Endothelial cell of umbilical vein (primary cell): ENCODE measurements at regions not wholly inside any gene's neighbourhood (a gene's known extent, or its start where the extent isn't known, plus 50 kb on each side); places are given as distances from the start of the nearest gene placed in this dataset.

Experiments used
- BruUV-seq: library from RNA; stranded (reverse); fragments of 400-500 nt; replicated peaks from 2 replicates; lab custom pipeline; 2021; lab: Mats Ljungman, UMichigan
- CTCF ChIA-PET: fragments of 300-600, 350-600 bp; sonication (Branson Sonifier 250); formaldehyde crosslinking; loops from one replicate; lab custom pipeline; 2021; ENCODE audit warnings: antibody characterized with exemption, inconsistent platforms; lab: Charles Lee
- POLR2A ChIA-PET: fragments of 300-600, 350-600 bp; sonication (Branson Sonifier 250); formaldehyde crosslinking; loops from one replicate; lab custom pipeline; 2021; ENCODE audit warnings: antibody characterized with exemption, inconsistent platforms; lab: Charles Lee
- DNase-seq: peaks from one replicate; pipeline ENCODE4 v3.0.0-alpha.2; 2011; ENCODE audit warnings: low read depth, low spot score
- FAIRE-seq: peaks from 2 replicates; lab custom pipeline; 2011; peaks lifted over from hg19 to GRCh38; lab: Jason Lieb, UNC
- H2AFZ ChIP-seq: 2 replicates; pipeline ENCODE4 v1.6.0; 2012; ENCODE audit warnings: low read depth, low read length, control low read depth, inconsistent platforms
- H3K27ac ChIP-seq: 2 replicates; pipeline ENCODE4 v1.5.1; 2011; ENCODE audit warnings: low read depth, mild to moderate bottlenecking, control low read depth, low read length, moderate library complexity; ENCODE audit not compliant: insufficient read depth
- H3K27me3 ChIP-seq, 2 experiments: 2 replicates each; pipeline versions ENCODE4 v1.6.0 to v1.6.1; 2011; ENCODE audit warnings: low read length in 2 of 2, mixed read lengths in 1 of 2; ENCODE audit not compliant: control insufficient read depth in 2 of 2, insufficient read depth in 2 of 2
- H3K36me3 ChIP-seq, 2 experiments: 2 replicates in 1 of 2; 3 replicates in 1 of 2; pipeline ENCODE4 v1.5.1; 2011; ENCODE audit warnings: low read length in 2 of 2, mild to moderate bottlenecking in 1 of 2, moderate library complexity in 1 of 2; ENCODE audit not compliant: control insufficient read depth in 2 of 2, insufficient read depth in 2 of 2; ENCODE audit errors: extremely low read depth in 1 of 2
- H3K4me1 ChIP-seq: 3 replicates; pipeline ENCODE4 v1.5.1; 2011; ENCODE audit warnings: mild to moderate bottlenecking, low read length; ENCODE audit not compliant: control insufficient read depth, insufficient read depth; ENCODE audit errors: extremely low read depth
- H3K4me2 ChIP-seq: 2 replicates; pipeline ENCODE4 v1.6.1; 2011; ENCODE audit warnings: low read length, control low read depth, mixed read lengths; ENCODE audit not compliant: insufficient read depth
- H3K4me3 ChIP-seq, 3 experiments: fragments of 200-600 bp in 1 of 3; sonication (generic), shearing (Covaris generic) in 1 of 3; replicated peaks in 1 of 3; 2 replicates each; pipeline ENCODE4 v1.5.1; 2011 to 2016; ENCODE audit warnings: control low read depth in 3 of 3, low read length in 3 of 3, mild to moderate bottlenecking in 2 of 3, inconsistent platforms in 1 of 3, low read depth in 1 of 3, moderate library complexity in 1 of 3; ENCODE audit not compliant: insufficient read depth in 1 of 3
- H3K79me2 ChIP-seq: 2 replicates; pipeline ENCODE4 v1.6.0; 2012; ENCODE audit warnings: low read length, inconsistent platforms; ENCODE audit not compliant: control insufficient read depth, insufficient read depth
- H3K9ac ChIP-seq: replicated peaks from 2 replicates; pipeline ENCODE3; 2011; ENCODE audit warnings: low read length, control low read depth; ENCODE audit not compliant: insufficient read depth; ENCODE audit errors: extremely low read depth
- H3K9me1 ChIP-seq: replicated peaks from 3 replicates; pipeline ENCODE4 v1.6.0; 2011; ENCODE audit warnings: mild to moderate bottlenecking, low read length; ENCODE audit not compliant: control insufficient read depth, insufficient read depth; ENCODE audit errors: extremely low read depth
- H3K9me3 ChIP-seq: replicated peaks from 2 replicates; pipeline ENCODE4 v1.5.1; 2012; ENCODE audit warnings: low read length, inconsistent platforms; ENCODE audit not compliant: control insufficient read depth, insufficient read depth
- H4K20me1 ChIP-seq: replicated peaks from 2 replicates; pipeline ENCODE3; 2011; ENCODE audit warnings: mild to moderate bottlenecking, low read length; ENCODE audit not compliant: control insufficient read depth, insufficient read depth; ENCODE audit errors: extremely low read depth
- EZH2 ChIP-seq: IDR thresholded peaks from 2 replicates; pipeline ENCODE4 v1.6.1; 2012; ENCODE audit warnings: borderline replicate concordance, low read depth, mild to moderate bottlenecking, moderate library complexity, low read length, inconsistent platforms; ENCODE audit not compliant: severe bottlenecking
- FOS ChIP-seq: IDR thresholded peaks from 2 replicates; pipeline ENCODE4 v1.6.1; 2011; ENCODE audit warnings: mild to moderate bottlenecking, low read length, moderate library complexity, borderline replicate concordance; ENCODE audit not compliant: insufficient read depth
- GATA2 ChIP-seq: IDR thresholded peaks from 2 replicates; pipeline ENCODE4 v1.7.0; 2011; ENCODE audit warnings: low read depth, mild to moderate bottlenecking, moderate library complexity, mixed read lengths, low read length; ENCODE audit not compliant: insufficient read length, insufficient read depth
- JUN ChIP-seq: IDR thresholded peaks from 2 replicates; pipeline ENCODE4 v1.6.1; 2011; ENCODE audit warnings: borderline replicate concordance, low read depth; ENCODE audit not compliant: insufficient read length, insufficient read depth
- MYC ChIP-seq: IDR thresholded peaks from one replicate; pipeline ENCODE4 v1.6.1; 2011; ENCODE audit warnings: mild to moderate bottlenecking, low read depth, low read length
- POLR2A ChIP-seq: IDR thresholded peaks from 2 replicates; pipeline ENCODE4 v1.6.1; 2012; ENCODE audit warnings: low read depth, mild to moderate bottlenecking, control low read depth, low read length
- POLR2AphosphoS5 ChIP-seq: IDR thresholded peaks from 2 replicates; pipeline ENCODE4 v1.6.1; 2012; ENCODE audit warnings: low read depth, mild to moderate bottlenecking, control low read depth, low read length, moderate library complexity; ENCODE audit not compliant: insufficient read depth
- dilution Hi-C: fragments of 300-500 bp; cut with MboI; formaldehyde crosslinking; loops from one replicate; pipeline ENCODE4 v1.15.0; 2019; ENCODE audit warnings: low sequenced_read_pairs; ENCODE audit not compliant: extremely low pct_ligation_motif_present
- intact Hi-C: fragments of 100-400 bp; cut with micrococcal nuclease; formaldehyde crosslinking; loops from one replicate; pipeline ENCODE4 v1.10.0; 2022
- TF ChIP-seq, protein P1 (sequence below): IDR thresholded peaks from 2 replicates; pipeline ENCODE4 v1.6.1; 2011; ENCODE audit not compliant: insufficient read depth, insufficient read length
- TF ChIP-seq, protein P2 (sequence below), 2 donors: IDR thresholded peaks; 1 replicate in 1 of 2; 2 replicates in 1 of 2; pipeline ENCODE4 v1.5.1; 2011; ENCODE audit warnings: low read length in 2 of 2, mild to moderate bottlenecking in 2 of 2, moderate library complexity in 2 of 2, control low read depth in 1 of 2, inconsistent platforms in 1 of 2, low read depth in 1 of 2; ENCODE audit not compliant: insufficient read depth in 1 of 2; ENCODE audit errors: extremely low read depth in 1 of 2

DNA sequence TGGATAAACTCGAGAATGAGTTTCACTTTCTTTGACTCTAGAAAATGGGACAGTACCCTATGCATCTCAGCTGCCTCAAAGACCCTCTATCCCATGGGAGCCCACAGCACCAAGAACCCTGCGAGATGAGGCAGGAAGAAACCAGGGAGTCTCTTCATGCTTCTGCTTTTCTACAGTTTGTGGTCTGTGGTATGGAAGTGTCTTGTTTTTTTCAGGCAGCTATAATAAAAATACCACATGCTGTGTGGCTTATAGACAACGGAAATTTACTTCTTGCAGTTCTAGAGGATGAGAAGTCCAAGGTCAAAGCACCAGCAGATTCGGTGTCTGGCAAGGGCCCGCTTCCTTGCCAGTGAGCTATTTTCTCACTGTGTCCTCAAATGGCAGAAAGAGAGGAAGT, 257.9 kb downstream of the SUCLG1 start:
- TF ChIP-seq MYC (no peak), GATA2 (no peak), FOS (no peak), JUN (no peak), POLR2A (no peak), EZH2 (no peak), POLR2AphosphoS5 (no peak)
- TF ChIP-seq, protein P1, sequence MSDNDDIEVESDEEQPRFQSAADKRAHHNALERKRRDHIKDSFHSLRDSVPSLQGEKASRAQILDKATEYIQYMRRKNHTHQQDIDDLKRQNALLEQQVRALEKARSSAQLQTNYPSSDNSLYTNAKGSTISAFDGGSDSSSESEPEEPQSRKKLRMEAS, result no peak
- TF ChIP-seq, protein P2, sequence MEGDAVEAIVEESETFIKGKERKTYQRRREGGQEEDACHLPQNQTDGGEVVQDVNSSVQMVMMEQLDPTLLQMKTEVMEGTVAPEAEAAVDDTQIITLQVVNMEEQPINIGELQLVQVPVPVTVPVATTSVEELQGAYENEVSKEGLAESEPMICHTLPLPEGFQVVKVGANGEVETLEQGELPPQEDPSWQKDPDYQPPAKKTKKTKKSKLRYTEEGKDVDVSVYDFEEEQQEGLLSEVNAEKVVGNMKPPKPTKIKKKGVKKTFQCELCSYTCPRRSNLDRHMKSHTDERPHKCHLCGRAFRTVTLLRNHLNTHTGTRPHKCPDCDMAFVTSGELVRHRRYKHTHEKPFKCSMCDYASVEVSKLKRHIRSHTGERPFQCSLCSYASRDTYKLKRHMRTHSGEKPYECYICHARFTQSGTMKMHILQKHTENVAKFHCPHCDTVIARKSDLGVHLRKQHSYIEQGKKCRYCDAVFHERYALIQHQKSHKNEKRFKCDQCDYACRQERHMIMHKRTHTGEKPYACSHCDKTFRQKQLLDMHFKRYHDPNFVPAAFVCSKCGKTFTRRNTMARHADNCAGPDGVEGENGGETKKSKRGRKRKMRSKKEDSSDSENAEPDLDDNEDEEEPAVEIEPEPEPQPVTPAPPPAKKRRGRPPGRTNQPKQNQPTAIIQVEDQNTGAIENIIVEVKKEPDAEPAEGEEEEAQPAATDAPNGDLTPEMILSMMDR (IDR thresholded peaks at IDR 0.05; ENCODE audit: extremely low read depth in 1 of 2, insufficient read depth in 1 of 2, low read depth in 1 of 2, low read length in 2 of 2), result no peak
- Histone ChIP-seq H3K4me1 (no peaks in the 10 kb centered on the region), H2AFZ (no peak overlapping the region), H3K9me1 (no peaks in the 10 kb centered on the region), H3K36me3 (no peaks in the 10 kb centered on the region), H3K27me3 (no peaks in the 10 kb centered on the region), H3K79me2 (no peaks in the 10 kb centered on the region), H3K27ac (no peak overlapping the region), H4K20me1 (no peaks in the 10 kb centered on the region), H3K9me3 (peaks cover 3% of the 10 kb centered on the region), H3K9ac (no peak overlapping the region), H3K4me3 (no peak overlapping the region), H3K4me2 (no peak overlapping the region)
- DNase-seq (no peak), FAIRE-seq (no peak)
- intact Hi-C loops, result no loop called here
- dilution Hi-C loops, result no loop called here
- CTCF ChIA-PET, result no interaction called here
- POLR2A ChIA-PET, result no interaction called here
- no TSS peak for BruUV-seq
